ENCODE measurements at regions not wholly inside any gene's neighbourhood (a gene's known extent, or its start where the extent isn't known, plus 50 kb on each side); places are given as distances from the start of the nearest gene placed in this dataset.
"Not testable (repeated sequence)": the region's sequence is repeated elsewhere in the genome, so short reads cannot be mapped to it uniquely, and the experiment has no call there.

DNA sequence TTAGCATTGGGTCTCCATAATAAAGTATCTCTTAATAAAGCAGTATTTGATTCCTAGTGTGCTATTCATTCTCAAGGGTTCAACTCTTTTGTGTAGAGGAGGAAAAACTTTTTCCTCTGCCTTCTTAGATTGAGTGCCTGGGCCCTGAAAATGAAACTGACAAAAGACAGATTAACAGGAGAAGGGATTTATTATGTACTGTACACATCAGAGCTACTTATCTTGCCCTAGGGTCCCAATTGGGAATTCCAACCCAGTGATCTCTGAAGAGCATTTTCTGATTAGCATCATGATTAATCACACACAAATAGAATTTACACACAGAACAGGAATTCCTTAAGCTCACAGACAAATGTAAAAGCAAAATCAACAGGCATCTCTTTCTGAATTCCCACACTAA lies 128.9 kb downstream of the CD164 start:
- peak; percentile 44 for DNase-seq

DNA sequence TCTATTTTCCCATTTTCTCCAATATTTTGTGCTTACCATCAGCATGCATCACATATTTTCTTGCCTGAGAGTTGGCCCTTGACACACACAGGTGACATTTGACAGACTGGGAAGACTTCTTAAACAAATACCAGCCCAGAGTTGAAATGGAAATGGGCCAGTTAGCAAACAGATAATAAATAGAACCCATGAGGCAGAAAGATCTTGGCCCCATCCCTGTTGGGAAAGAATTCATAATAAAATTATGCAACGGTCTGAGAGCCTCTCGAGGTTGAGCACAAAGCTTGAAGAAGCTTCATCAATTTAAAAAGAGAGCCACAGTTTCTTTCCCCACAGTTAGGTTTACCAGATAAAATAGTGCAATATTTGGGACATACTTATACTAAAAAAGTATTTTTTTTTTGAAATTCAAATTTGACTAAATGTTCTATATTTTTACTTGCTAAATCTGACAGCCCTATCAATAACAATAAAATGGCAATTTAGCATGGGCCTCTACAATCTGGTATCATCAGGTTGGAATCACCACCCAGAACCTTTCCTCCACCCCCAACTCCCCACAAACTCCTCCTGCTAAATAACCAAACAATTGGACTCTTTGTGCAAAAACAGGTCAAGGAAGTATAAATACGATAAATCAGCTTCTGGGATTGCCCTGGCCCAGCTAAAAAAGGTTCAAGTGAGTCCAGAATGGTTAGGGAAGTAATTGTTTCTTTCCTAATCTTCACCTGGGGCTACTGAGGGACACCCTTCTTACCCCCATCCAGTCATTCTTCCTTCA lies 129.8 kb downstream of the CD164 start:
- no peak for DNase-seq

DNA sequence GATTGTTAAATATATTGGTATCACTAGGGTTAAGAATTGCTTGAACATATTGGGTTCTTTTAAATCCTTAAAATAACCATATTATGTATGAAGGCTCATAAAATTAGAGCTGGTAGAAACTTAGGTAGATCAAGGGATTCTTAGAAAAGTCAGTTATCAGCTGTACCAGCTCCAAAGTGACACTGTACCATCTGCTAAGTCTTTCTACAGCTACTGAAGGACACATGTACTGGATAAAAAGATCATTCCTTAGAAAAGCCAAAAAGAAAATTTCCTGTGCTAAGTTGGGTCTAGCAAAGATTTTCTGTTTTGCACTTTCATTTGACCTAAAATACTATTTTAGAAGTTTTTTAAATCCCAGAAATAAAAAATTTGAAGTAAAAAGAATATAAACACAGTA lies 130.4 kb downstream of the CD164 start:
- no peak for DNase-seq

DNA sequence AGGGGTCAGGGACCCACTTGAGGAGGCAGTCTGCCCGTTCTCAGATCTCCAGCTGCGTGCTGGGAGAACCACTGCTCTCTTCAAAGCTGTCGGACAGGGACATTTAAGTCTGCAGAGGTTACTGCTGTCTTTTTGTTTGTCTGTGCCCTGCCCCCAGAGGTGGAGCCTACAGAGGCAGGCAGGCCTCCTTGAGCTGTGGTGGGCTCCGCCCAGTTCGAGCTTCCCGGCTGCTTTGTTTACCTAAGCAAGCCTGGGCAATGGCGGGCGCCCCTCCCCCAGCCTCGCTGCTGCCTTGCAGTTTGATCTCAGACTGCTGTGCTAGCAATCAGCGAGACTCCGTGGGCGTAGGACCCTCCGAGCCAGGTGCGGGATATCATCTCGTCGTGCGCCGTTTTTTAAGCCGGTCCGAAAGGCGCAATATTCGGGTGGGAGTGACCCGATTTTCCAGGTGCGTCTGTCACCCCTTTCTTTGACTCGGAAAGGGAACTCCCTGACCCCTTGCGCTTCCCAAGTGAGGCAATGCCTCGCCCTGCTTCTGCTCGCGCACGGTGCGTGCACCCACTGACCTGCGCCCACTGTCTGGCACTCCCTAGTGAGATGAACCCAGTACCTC lies 131.6 kb downstream of the CD164 start:
- DNase-seq: not testable (repeated sequence)

DNA sequence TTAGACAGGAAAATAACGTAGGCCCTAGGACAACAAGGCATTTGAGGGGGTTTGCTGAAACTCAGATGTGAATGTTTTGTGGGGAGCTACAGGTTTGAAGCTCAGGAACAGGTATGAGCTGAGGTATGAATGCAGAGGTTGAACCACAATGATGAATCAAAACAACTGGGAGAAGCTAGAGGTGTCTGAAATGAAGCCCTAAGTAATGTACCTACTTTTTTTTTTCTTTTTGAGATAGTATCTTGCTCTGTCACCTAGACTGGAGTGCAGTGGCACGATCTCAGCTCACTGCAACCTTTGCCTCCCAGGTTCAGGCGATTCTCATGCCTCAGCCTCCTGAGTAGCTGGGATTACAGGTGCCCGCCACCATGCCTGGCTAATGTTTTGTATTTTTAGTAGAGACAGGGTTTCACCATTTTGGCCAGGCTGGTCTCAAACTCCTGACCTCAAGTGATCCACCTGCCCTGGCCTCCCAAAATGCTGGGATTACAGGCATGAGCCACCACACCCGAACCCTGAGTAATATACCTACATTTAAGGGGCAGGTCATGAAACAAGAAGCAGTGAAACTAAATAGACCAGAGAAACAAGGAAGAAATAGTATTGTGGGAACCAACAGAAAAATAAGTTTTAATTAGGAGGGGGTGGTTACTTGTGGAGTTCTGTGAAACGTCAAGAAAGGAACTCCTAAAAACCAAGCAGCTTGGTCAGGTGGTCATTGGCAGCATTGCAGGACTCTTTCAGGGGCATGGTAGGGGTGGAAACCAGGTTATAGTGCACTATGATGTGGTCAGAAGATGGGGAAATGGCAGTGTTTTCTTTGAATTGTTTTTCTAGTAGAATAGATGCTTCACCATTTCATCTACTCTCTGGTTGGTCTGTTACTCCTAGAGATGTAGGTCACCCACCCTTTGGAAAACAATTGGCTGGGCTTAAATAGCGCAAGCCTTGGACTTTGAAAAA lies 138.1 kb downstream of the CD164 start:
- DNase-seq: no peak

DNA sequence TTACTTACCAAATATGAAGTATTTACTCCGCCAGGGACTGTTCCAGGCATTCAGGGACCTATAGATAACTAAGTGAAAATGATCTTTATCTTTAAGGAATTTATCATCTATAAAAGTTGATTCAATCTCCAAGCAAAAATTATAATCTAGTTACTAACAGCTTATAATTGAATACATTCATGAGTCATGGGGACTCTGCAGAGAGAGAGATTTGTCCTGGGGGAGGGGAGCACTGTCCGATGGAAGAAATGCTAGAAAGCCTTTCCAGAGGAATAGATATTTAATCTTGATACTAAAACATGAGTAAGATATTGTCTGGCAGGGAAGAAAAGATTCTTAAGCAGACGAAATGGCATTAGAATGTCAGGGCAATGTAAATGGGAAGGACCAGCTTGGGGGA lies 139.3 kb downstream of the CD164 start:
- DNase-seq: no peak

DNA sequence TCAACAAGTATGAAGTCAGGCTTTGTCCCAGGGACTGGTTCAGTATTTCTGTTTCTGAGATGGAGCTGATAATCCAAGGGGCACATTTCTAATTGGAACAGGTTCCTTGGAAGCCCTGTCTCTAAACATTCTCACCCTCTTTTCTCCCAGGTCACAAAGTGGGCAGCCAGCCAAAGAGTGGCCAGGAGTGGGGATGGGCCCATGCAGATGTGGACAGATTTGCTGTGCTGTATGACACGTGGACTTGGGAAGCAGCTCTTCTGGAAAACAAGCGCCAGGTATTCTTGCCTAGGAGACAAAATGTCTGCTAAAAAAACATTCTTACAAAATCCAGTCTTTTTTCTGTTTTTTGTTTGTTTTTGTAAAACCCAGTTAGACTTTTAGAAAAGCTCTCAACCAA lies 140.2 kb downstream of the CD164 start:
- no peak for DNase-seq

DNA sequence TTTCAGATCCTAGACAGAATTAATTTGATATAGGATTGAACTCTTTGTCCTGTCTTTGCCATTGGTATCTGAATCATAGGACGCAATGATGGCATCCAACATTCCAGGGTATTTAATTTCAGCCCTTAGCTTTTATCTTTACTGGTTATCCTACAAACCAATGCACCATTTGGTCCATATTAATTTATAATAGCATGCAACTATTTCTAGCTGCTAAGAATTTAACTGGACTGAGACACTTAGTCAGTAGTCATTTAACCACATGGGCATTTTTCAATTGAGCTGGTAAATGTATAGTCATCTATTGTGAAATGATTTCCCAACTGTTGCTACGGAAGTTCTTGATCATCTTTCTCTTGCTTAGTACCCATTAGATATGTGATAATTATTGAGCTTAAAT lies 141.1 kb downstream of the CD164 start:
- DNase-seq: no peak

DNA sequence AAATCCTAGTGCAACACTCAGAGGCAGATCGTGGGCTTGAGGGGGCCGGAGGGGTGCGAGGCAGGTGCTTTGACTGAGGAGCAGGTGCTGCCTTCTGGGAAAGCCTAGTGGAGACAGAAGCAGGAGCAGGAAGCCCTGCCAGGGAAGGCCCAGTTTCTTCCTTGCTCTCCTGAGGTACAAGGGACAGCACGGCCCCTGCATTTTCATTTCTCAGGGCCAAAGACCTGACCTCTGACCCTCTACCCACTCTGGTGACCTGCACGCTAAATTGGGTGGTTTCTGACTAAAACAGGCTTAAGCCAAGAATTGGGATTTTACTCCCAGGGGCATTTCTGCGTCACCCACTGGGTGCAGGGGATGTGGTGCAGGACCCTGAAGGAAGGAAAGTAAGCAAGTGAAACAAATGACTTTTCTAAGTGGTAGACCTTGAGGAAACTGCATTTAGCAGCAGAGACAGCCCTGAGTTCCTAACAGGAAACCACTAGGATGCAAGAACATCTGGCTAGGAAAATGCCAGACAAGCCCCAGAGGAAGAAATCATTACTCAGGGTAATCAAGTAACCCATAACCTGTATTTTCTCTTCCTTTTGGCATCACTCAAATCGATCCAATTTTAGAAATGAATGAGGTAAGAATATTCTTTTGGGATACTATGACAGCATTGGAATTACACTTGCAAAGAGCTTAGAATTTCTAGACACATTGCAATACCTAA lies 141.7 kb downstream of the CD164 start:
- no peak for DNase-seq

DNA sequence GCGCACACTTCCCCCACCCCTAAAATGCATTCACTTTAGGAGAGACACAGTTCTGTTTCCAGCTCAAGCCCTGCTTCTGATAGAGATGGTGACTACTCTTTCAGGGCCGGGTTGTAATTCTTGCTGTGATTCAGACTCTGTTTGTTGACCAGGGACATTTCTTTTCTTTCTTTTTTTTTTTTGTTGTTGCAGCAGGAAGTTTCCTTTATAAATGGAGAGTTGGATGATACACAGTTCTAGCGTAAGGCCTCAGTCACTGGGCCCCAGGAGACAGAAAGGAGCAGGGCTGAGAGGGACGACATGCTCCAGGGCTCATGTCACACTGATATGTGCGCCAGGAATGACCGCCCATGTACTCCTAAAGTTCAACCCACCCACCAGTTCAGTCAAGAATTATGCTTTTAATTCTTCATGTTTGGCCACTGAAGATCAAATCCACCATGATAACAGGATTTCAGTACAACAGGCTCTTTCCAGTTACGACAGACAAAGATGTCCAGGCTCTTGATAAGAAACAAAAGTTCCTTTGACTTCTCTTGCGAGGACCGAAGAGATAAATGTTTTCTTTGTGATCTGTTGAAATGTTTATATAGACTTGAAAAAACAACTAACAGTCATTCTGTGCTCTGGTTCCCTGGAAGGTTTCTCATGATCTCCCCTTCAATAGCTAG lies 142.5 kb downstream of the CD164 start:
- no peak for DNase-seq

DNA sequence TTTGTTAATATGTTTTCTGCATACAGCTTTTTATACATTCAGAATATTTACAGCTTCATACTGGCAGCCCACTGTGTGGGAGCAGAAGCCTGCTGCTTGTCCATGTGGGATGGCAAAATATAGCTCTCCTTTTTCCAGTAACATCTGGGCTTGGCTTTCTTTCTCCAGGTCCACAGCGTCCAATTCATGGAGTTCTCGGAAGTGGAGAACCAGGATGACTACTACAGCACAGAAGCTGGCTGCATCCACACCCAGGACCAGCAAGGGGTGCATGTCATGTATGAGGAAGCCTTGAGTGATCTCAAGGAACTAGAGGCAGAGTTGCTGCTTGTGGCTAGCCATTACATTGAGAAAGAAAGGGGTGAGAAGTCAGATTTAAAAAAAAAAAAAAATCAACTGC lies 143.1 kb downstream of the CD164 start:
- DNase-seq: no peak

DNA sequence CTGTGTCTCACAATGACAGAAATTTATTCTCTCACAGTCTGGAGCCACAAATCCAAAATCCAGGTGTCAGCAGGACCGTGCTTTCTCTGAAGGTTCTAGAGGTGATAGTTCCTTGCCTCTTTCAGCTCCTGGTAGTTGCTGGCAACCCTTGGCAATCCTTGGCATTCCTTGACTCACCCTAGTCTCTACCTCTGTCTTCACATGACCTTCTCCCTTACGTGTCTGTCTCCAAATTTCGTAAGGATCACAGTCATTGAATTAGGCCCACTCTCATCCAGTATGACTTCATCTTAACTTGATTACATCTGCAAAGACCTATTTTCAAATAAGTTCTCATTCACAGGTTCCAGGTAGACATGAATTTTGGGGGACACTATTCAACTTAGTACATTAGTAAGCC lies 143.1 kb downstream of the CEP57L1 start:
- DNase-seq: no peak

DNA sequence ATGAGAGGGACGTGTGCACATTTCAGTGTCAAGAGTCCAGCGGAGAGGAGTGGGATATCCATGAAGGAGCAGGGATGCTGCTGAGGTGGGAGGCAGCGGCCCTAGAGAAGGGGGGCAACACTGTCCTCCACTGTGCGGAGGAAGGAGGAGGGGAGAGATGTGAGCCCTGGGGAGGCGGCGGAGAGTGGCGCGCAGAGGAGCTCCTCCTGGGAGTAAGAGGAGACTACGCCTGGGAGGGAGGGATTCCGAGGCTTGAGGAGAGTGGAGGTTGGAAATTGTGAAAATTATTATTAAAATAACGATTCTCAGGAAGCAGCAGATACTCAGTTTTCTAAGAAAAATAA lies 142.7 kb downstream of the CEP57L1 start:
- DNase-seq: no peak

DNA sequence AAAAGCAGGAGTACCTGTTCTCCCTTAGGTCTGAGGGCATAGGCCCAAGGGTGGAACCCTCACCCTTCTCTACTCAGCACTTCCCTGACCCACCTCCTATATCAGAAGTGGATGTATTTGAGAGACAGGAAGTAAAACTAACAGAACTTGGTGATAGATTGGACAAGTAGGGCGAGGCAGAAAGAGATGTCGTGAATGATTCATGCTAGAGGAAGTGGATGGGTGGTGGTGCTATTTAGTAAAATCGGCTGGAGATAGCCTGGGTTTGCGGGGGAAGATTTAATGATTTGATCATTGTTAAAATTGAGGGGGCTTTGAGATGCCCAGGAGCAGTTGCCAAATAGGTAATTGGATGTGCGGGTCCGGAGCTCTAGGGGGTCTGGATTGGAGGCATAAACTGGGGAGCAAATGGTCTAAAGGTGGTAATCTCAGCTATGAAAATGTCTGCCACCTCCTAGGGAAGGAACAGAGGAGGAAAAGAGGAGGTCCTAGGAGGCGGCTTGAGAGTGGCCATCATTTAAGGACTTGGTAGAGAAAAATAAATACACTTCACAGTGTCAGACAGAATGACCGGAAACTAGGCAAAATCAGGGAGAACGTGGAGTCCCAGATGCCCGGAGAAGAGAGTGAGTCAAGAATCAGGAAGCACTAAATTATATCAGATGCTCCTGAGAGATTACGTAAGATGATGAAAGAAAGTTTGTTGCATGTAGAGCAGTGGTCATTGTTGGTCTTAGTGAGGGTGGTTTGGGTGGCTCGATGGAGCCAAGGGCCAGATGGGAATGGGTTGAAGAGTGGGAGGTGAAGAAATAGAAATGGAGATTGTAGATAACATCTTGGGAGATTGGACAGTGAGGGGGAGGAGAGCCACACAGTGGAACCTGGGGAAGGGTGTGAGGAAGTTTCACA lies 142.0 kb downstream of the CEP57L1 start:
- DNase-seq: no peak

DNA sequence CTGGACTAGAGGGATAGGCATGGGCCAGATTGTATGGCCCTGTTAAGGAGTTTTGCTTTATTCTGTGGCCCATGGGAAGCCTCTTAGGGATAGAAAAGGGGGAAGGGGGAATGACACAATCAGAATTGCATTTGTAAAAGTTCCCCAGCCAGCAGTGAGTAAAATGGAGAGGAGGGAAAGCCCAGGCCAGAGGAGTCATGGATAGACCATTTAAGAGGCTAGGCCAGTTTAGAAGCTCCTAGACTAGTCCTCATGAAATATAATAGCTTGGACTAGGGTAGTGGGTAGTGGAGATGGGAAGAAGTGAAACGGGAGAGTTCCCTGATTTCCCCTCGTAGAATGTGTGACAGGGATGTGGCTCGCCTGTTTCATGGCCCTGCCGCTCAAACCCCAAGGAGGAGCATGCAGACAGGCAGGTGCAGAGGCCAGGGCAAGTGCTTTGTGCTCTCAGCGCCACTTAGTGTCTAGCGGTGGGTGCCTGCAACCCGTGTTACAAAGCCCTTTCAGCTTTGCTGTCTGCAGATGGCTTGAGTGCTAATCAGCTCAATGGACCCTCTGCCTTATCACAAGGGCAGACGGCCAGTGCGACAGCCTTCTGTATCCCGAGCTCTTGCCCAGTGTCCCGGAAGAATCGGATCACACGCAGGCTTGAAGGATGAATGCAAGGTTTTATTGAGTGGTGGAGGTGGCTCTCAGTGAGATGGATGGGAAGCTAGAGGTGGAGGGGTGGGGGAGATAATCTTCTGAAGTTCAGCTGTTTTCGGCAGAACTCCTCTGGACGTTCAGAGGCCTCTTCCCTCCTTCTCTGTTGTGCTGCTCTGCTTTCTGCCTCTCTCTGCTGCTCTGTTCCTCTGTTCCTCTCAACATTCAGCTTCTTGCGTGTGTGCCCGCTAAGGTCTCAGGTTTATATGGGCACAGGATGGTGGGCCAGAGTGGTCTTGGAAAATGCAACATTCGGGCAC lies 141.1 kb downstream of the CEP57L1 start:
- DNase-seq: peak; percentile 99

DNA sequence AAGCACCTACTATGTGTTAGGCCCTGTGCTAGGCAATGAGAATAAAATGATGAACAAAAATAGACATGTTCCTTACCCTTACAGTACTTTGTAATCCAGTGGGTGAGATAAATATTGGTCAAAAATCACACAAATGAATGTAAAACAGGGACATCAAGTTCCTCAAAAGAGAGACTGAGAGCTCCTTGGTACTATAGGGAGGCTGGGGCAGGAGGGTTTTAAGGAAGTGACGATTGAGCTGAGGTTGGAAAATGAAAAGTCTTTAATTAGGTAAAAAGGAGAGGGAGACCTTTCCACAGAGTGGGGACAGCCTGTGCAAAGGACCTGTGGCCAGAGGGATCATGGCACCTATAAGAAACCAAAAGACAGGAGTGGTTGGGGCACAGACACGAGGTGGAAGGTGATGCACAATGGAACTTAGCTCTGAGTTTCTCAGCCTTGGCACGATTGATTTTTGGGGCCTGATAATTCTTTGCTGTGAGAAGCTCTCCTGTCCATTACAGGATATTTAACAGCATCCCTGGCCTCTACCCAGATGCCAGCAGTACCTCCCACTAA lies 140.3 kb downstream of the CEP57L1 start:
- no peak for DNase-seq

DNA sequence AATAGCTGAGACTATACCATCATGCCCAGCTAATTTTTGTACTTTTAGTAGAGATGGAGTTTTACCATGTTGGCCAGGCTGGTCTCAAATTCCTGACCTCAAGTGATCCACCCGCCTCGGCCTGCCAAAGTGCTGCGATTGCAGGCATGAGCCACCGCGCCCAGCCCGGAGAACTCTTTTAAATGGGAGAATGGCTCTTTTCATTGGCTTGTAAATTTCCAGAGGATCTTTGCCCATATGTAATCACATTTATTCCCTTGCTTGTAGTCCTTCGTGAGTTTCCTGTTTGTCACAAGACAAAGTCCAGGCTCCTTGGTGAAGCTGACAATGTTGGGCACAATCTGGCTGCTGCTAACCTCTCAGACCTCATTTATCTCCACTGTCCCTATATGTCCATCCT lies 135.1 kb downstream of the CEP57L1 start:
- no peak for DNase-seq

DNA sequence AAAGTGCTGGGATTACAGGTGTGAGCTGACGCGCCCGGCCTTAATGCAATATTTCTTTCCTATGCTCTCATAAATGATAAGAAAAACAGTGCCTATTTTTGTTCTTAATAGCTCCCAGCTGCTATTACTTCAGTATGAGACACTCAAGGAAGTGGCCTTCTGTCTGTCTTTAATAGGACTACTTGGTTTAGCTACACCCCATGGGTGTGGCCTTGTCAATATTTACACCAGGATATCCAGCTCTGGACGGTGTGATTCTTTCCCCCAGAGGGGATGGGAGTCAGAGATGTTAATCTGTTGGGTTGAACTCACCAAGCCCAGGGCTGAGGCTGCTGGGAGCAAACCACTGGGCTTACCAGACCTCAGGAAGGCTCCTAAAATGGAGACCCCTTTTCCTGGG lies 134.2 kb downstream of the CEP57L1 start:
- DNase-seq: no peak

DNA sequence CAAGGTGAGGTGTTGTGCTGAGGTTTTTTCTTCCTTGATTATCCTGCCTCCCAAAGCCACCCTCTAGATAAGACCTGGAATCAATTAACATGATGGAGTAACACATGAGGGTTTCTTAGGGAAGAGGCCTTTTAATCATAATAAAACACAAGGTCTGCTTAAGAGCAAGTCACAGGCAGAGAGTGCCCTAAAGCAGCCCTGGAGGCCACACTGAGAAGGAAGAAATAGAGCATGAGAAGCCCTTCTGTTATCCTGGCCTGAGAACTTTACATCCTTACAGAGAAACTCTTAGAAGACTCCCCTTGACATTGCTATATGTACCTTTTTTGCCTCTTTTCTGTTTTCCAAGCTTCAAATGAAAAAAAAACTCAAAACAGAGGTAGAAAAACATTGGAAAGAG lies 132.3 kb downstream of the CEP57L1 start:
- DNase-seq: no peak

DNA sequence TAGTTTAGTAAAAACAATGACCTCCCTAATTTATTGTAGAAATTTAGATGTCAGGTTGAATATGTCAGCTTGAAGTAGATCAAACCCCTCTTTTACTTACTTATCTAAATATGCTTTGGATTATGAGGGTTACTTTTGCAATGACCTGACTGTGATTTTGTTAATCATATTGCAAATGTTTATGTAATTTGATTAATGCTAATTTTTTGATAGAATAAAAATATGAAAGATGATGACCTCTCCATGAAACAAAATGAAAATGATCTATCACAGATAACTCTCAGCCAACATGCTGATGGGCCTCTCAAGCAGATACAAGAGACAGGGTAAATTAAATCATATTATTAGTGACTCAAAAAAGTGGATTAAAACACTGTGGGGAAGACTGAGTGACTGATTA lies 131.0 kb downstream of the CEP57L1 start:
- no peak for DNase-seq
